ENCODE measurements at regions not wholly inside any gene's neighbourhood (a gene's known extent, or its start where the extent isn't known, plus 50 kb on each side); places are given as distances from the start of the nearest gene placed in this dataset.
"Not testable (repeated sequence)": the region's sequence is repeated elsewhere in the genome, so short reads cannot be mapped to it uniquely, and the experiment has no call there.

GRCh38 chr2:16249246-16250055 is 309.1 kb downstream of the MYCN start:
- no peak for FAIRE-seq

- no peak for FAIRE-seq
Measured at GRCh38 chr2:16248571-16249105, 308.3 kb downstream of the MYCN start.

- FAIRE-seq, result no peak
Measured at GRCh38 chr2:16247326-16248122, 307.2 kb downstream of the MYCN start.

- FAIRE-seq, result no peak
Measured at GRCh38 chr2:16246911-16247310, 306.6 kb downstream of the MYCN start.

GRCh38 chr2:16246281-16246850 is 306.0 kb downstream of the MYCN start:
- FAIRE-seq, result no peak

GRCh38 chr2:16245481-16246054 is 305.2 kb downstream of the MYCN start:
- FAIRE-seq, result no peak

- FAIRE-seq, result no peak
Measured at GRCh38 chr2:16244966-16245320, 304.6 kb downstream of the MYCN start.

GRCh38 chr2:16244153-16244965 is 304.0 kb downstream of the MYCN start:
- FAIRE-seq, result no peak

GRCh38 chr2:16243411-16243996 is 303.2 kb downstream of the MYCN start:
- FAIRE-seq, result no peak

- no peak for FAIRE-seq
Measured at GRCh38 chr2:16242906-16243305, 302.6 kb downstream of the MYCN start.

- FAIRE-seq, result no peak
Measured at GRCh38 chr2:16241166-16242160, 301.1 kb downstream of the MYCN start.

GRCh38 chr2:16240402-16240801 is 300.1 kb downstream of the MYCN start:
- FAIRE-seq, result no peak

GRCh38 chr2:16239296-16239850 is 299.0 kb downstream of the MYCN start:
- no peak for FAIRE-seq

- no peak for FAIRE-seq
Measured at GRCh38 chr2:16238786-16239185, 298.4 kb downstream of the MYCN start.

GRCh38 chr2:16238001-16238761 is 297.8 kb downstream of the MYCN start:
- no peak for FAIRE-seq

- no peak for FAIRE-seq
Measured at GRCh38 chr2:16235747-16236146, 295.4 kb downstream of the MYCN start.

GRCh38 chr2:16235291-16235690 is 294.9 kb downstream of the MYCN start:
- not testable (repeated sequence) for FAIRE-seq

GRCh38 chr2:16228951-16229350 is 288.6 kb downstream of the MYCN start:
- no peak for FAIRE-seq

GRCh38 chr2:16228471-16228870 is 288.1 kb downstream of the MYCN start:
- no peak for FAIRE-seq
